Coronary artery (tissue), 2 donors: ENCODE measurements at regions not wholly inside any gene's neighbourhood (a gene's known extent, or its start where the extent isn't known, plus 50 kb on each side); places are given as distances from the start of the nearest gene placed in this dataset.
"Not testable (repeated sequence)": the region's sequence is repeated elsewhere in the genome, so short reads cannot be mapped to it uniquely, and the experiment has no call there.

ENCODE experiments used
- DNase-seq: peaks from one replicate; pipeline ENCODE4 v3.0.0-alpha.2; 2017; ENCODE audit warnings: low spot score
- H3K27ac ChIP-seq, 2 donors: fragments of 200-600 bp; sonication (generic); one replicate each; pipeline ENCODE4 v1.5.1; 2016 to 2019
- H3K4me3 ChIP-seq: fragments of 200-600 bp; sonication (generic); 2 replicates; pipeline ENCODE4 v1.5.1; 2016; ENCODE audit warnings: mild to moderate bottlenecking, moderate library complexity
- TF ChIP-seq, protein P1 (sequence below): fragments of 200-600 bp; sonication (generic); IDR thresholded peaks from one replicate; pipeline ENCODE4 v1.5.1; 2019; ENCODE audit warnings: antibody characterized with exemption

DNA sequence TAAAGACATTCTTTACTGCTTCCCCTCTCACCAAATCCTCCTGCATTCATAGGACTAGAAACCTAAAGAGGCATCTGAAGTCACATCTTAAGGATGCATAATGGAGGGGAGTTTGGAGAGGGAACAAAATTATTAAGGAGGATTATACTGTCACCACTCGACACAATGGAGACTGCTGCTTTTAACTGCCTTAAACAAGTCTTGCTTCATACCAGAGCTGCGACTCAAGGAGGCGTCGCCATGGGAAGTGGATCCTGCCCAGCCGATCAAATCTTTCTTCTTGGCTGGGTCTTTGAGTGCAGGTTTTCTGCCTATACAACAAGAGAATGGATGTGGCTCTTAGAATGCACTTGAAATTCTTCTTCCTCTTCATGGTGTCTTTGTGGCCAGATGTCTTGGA lies 66.7 kb upstream of the FOXE1 start:
- DNase-seq: no peak
- Histone ChIP-seq H3K27ac (no peak overlapping the region), H3K4me3 (no peak overlapping the region)
- TF ChIP-seq, protein P1, sequence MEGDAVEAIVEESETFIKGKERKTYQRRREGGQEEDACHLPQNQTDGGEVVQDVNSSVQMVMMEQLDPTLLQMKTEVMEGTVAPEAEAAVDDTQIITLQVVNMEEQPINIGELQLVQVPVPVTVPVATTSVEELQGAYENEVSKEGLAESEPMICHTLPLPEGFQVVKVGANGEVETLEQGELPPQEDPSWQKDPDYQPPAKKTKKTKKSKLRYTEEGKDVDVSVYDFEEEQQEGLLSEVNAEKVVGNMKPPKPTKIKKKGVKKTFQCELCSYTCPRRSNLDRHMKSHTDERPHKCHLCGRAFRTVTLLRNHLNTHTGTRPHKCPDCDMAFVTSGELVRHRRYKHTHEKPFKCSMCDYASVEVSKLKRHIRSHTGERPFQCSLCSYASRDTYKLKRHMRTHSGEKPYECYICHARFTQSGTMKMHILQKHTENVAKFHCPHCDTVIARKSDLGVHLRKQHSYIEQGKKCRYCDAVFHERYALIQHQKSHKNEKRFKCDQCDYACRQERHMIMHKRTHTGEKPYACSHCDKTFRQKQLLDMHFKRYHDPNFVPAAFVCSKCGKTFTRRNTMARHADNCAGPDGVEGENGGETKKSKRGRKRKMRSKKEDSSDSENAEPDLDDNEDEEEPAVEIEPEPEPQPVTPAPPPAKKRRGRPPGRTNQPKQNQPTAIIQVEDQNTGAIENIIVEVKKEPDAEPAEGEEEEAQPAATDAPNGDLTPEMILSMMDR: no peak

DNA sequence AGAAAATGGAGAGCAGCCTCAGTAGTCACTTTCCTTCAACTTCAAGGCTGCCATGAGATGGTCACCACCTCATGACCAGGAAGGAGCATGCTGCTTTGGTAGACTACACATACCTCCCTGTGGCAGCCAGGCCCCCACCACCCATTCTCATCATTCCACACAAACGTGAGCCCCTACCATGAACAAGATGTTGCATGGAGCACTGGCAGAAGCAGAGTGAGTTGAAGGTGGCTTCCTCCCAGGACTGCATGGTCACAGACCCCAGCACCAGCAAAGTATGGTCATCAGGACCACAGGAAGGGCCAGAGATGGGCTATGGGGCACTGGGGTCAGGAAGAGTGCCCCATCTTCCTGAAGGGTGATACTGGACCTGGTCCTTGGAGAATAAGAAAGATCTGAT lies 65.5 kb upstream of the FOXE1 start:
- no peak overlapping the region for H3K27ac ChIP-seq
- no peak for DNase-seq
- H3K4me3 ChIP-seq: no peak overlapping the region
- TF ChIP-seq, protein P1: no peak

DNA sequence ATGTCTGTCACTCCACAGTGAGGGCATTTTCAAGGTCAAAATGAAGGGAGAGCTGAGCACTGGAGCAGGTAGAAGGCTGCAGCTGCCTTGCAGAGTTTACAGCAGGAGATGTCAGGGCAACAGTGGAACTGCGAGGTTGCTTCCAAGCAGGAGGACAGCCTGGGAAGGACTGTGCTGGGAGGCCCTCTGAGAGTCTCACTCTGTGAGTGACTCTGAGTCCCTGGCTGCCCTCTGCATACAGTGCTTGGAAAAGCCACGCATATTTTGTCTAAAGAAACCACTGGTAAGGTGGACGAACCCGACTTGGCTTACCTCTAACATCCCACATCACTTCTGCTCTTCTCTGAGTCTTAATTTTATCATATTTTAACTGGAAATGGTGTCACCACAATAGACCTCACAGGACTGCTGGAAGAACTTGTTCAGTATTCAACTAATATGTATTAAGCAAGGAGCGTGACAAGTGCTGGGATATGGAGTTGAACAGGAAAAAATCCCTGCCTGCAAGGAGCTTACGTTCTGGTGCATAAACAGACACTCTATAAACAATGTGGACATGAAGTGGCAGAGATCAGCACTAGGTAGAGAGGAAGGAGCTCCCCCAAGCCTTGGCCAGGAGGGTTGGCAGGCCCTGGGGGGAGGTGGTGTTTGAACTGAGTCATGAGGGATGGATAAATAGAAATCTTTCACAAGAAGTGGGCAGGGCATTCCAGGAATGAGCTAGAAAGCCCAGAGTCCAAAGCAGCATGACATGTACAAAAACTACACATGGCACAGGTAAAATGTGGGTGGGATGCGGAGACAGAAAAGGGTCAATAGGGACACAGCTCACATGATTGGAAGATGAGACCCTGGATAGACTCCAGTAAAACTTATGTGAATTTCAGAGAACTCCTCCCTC lies 64.0 kb upstream of the FOXE1 start:
- Histone ChIP-seq H3K4me3 (no peak overlapping the region), H3K27ac (no peak overlapping the region)
- no peak for DNase-seq
- TF ChIP-seq, protein P1: no peak

GRCh38 chr9:97790542-97790941 lies 62.5 kb upstream of the FOXE1 start:
- H3K4me3 ChIP-seq: no peak overlapping the region
- no peak for DNase-seq
- TF ChIP-seq, protein P1: no peak
- H3K27ac ChIP-seq: no peak overlapping the region

DNA sequence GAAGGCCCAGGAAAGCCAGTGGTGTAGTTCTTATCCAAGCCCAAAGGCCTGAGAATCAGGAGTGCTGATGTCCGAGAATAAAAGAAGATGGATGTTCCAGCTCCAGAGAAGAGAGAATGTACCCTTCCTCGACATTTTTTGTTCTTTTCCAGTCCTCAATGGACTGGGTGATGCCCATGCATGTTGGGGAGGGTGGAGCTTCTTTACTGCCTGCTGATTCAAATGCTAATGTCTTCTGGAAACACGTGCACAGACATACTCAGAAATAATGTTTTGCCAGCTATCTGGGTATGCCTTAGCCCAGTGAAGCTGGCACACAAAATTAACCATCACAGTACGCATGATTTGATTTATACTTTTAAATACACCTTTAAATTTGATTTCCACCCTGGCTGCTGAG lies 61.5 kb upstream of the FOXE1 start:
- TF ChIP-seq, protein P1: no peak
- no peak overlapping the region for H3K4me3 ChIP-seq
- no peak overlapping the region for H3K27ac ChIP-seq
- no peak for DNase-seq

- TF ChIP-seq, protein P1: no peak
- no peak overlapping the region for H3K4me3 ChIP-seq
- DNase-seq: no peak
- H3K27ac ChIP-seq: no peak overlapping the region
These were observed 60.0 kb upstream of the FOXE1 start for GRCh38 chr9:97793067-97793466.

DNA sequence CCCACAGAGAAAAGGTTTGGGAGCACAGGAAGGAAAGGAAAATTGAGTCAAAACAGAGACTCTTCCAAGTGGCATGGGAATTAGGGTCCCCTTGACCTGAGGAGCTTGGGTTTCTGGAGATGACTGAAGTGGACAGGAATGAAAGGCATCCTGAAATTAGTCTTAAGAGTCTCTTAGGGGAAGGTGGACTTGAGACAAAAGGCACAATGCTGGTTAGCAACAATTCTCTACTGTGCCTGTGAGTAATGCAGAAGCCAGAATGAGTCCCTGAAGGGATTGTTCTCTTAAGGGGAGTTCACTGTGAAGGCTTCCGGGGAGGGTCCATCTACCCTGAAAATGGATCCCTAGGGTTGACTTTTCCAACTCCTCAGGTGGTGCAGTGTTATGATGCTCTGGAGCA lies 58.4 kb upstream of the FOXE1 start:
- TF ChIP-seq, protein P1: no peak
- H3K4me3 ChIP-seq: no peak overlapping the region

GRCh38 chr9:97796176-97796575 lies 56.9 kb upstream of the FOXE1 start:
- not testable (repeated sequence) for DNase-seq, H3K4me3 ChIP-seq, H3K27ac ChIP-seq

More for the DNA sequence above, 58.4 kb upstream of the FOXE1 start:
- no peak for DNase-seq
- H3K27ac ChIP-seq: no peak overlapping the region
